Kidney (tissue), 13 donors: ENCODE measurements at regions not wholly inside any gene's neighbourhood (a gene's known extent, or its start where the extent isn't known, plus 50 kb on each side); places are given as distances from the start of the nearest gene placed in this dataset.
"Not testable (repeated sequence)": the region's sequence is repeated elsewhere in the genome, so short reads cannot be mapped to it uniquely, and the experiment has no call there.

ENCODE experiments used
- DNase-seq, 5 donors: peaks; one replicate each; pipeline ENCODE4 v3.0.0-alpha.2; 2013 to 2020
- FAIRE-seq: peaks from 2 replicates; lab custom pipeline; 2012; peaks lifted over from hg19 to GRCh38; lab: Jason Lieb, UNC
- H3K27ac ChIP-seq, 2 donors: one replicate each; pipeline ENCODE4 v1.7.0; 2013; ENCODE audit warnings: low read depth in 2 of 2, low read length in 2 of 2, inconsistent platforms in 1 of 2
- H3K27me3 ChIP-seq: one replicate; pipeline ENCODE4 v1.7.1; 2013; ENCODE audit warnings: low read length, inconsistent platforms; ENCODE audit not compliant: control insufficient read depth, insufficient read depth
- H3K36me3 ChIP-seq, 3 donors: one replicate each; pipeline versions ENCODE4 v1.7.0 to v1.7.1; 2013; ENCODE audit warnings: low read length in 3 of 3, control low read depth in 1 of 3, inconsistent platforms in 1 of 3; ENCODE audit not compliant: insufficient read depth in 3 of 3, control insufficient read depth in 2 of 3
- H3K4me1 ChIP-seq, 3 donors: one replicate each; pipeline versions ENCODE4 v1.7.0 to v1.7.1; 2013; ENCODE audit warnings: low read length in 3 of 3, inconsistent platforms in 1 of 3, low read depth in 1 of 3; ENCODE audit not compliant: control insufficient read depth in 2 of 3, insufficient read depth in 2 of 3
- H3K4me3 ChIP-seq, 3 donors: one replicate each; pipeline versions ENCODE4 v1.7.0 to v1.8.1; 2013; ENCODE audit warnings: low read length in 3 of 3, control low read depth in 1 of 3, inconsistent platforms in 1 of 3
- H3K9ac ChIP-seq, 3 donors: one replicate each; pipeline versions ENCODE4 v1.7.0 to v1.7.1; 2013; ENCODE audit warnings: low read length in 3 of 3, control low read depth in 1 of 3, inconsistent platforms in 1 of 3
- H3K9me3 ChIP-seq, 3 donors: one replicate each; pipeline versions ENCODE4 v1.7.0 to v1.7.1; 2013; ENCODE audit warnings: low read length in 3 of 3, control low read depth in 1 of 3, inconsistent platforms in 1 of 3; ENCODE audit not compliant: control insufficient read depth in 2 of 3, insufficient read depth in 1 of 3
- intact Hi-C: fragments of 100-400 bp; cut with DNase I; formaldehyde crosslinking; loops from one replicate; pipeline ENCODE4 v1.11.1; 2022
- TF ChIP-seq, protein P1 (sequence below): IDR thresholded peaks from 3 replicates; pipeline ENCODE4 v1.5.1; 2012; ENCODE audit warnings: mild to moderate bottlenecking, moderate library complexity, borderline replicate concordance; ENCODE audit not compliant: insufficient read depth; ENCODE audit errors: extremely low read depth
- donor health status: control.
- donor health status: control.
- donor health status: control.
- donor health status: control.
- donor health status: control.
- donor health status: DM: yes; HTN: yes; CAD: no.
- donor health status: Normal renal cell carcinoma (clear cell type).

DNA sequence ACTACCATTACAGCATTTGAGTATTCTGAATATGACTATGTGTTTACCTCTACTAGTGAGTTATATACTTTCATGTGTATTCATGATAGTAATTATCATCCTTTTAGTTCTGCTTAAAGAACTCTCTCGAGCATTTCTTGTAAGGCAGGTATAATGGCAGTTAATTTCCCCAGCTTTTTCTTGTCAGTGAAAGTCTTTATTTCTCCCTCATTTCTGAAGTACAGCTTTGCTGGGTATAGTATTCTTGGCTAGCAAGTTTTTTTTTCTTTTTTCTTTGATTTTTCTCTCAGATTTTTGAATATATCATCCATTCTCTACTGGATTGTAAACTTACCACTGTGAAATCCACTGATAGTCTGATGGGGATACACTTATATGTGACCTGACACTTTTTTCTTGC lies 165.9 kb upstream of the ARHGAP5 start:
- no peak for FAIRE-seq
- no peak overlapping the region for H3K27ac ChIP-seq
- no peaks in the 10 kb centered on the region for H3K36me3 ChIP-seq
- TF ChIP-seq, protein P1, sequence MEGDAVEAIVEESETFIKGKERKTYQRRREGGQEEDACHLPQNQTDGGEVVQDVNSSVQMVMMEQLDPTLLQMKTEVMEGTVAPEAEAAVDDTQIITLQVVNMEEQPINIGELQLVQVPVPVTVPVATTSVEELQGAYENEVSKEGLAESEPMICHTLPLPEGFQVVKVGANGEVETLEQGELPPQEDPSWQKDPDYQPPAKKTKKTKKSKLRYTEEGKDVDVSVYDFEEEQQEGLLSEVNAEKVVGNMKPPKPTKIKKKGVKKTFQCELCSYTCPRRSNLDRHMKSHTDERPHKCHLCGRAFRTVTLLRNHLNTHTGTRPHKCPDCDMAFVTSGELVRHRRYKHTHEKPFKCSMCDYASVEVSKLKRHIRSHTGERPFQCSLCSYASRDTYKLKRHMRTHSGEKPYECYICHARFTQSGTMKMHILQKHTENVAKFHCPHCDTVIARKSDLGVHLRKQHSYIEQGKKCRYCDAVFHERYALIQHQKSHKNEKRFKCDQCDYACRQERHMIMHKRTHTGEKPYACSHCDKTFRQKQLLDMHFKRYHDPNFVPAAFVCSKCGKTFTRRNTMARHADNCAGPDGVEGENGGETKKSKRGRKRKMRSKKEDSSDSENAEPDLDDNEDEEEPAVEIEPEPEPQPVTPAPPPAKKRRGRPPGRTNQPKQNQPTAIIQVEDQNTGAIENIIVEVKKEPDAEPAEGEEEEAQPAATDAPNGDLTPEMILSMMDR = no peak
- H3K4me1 ChIP-seq = no peaks in the 10 kb centered on the region
- intact Hi-C loops = no loop called here
- H3K9me3 ChIP-seq = peaks cover 0 to 15% (median 3%) of the 10 kb centered on the region in 3 donors
- DNase-seq = no peak
- H3K9ac ChIP-seq = no peak overlapping the region
- no peaks in the 10 kb centered on the region for H3K27me3 ChIP-seq
- H3K4me3 ChIP-seq = no peak overlapping the region

DNA sequence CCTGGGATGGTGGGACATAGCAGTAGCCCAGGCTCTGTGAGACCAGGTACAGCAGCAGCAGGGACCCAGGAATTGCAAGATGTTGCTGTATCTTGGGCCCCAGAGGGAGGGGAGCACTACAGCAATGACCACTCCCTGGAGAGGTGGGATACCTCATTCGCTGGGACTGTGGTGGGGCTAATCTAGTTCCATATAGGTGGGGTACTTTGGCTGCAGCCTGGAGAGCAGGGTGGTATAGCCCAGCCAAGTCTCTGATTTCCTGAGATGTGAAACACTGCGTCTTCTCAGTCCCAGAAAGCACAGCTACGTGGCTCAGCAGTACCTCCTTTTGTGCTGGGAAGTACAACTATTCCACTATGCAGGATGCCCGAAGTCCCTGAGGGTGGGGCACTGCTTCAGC lies 163.7 kb upstream of the ARHGAP5 start:
- H3K27ac ChIP-seq = no peak overlapping the region
- no peaks in the 10 kb centered on the region for H3K27me3 ChIP-seq
- DNase-seq = no peak
- H3K4me3 ChIP-seq = no peak overlapping the region
- TF ChIP-seq, protein P1 = no peak
- no peak overlapping the region for H3K9ac ChIP-seq
- no peaks in the 10 kb centered on the region for H3K4me1 ChIP-seq
- intact Hi-C loops = no loop called here
- H3K9me3 ChIP-seq = peaks cover 0 to 15% (median 3%) of the 10 kb centered on the region in 3 donors
- FAIRE-seq = no peak
- no peaks in the 10 kb centered on the region for H3K36me3 ChIP-seq

DNA sequence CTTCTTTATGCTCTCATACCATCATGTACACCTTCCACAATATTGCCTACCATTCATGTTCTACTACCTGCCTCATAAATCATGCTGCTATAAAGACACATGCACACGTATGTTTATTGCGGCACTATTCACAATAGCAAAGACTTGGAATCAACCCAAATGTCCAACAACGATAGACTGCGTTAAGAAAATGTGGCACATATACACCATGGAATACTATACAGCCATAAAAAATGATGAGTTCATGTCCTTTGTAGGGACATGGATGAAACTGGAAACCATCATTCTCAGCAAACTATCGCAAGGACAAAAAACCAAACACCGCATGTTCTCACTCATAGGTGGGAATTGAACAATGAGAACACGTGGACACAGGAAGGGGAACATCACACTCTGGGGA lies 158.8 kb upstream of the ARHGAP5 start:
- H3K9ac ChIP-seq, H3K27ac ChIP-seq, DNase-seq, H3K4me1 ChIP-seq, H3K9me3 ChIP-seq, H3K4me3 ChIP-seq, intact Hi-C loops, H3K36me3 ChIP-seq, H3K27me3 ChIP-seq, FAIRE-seq: not testable (repeated sequence)

DNA sequence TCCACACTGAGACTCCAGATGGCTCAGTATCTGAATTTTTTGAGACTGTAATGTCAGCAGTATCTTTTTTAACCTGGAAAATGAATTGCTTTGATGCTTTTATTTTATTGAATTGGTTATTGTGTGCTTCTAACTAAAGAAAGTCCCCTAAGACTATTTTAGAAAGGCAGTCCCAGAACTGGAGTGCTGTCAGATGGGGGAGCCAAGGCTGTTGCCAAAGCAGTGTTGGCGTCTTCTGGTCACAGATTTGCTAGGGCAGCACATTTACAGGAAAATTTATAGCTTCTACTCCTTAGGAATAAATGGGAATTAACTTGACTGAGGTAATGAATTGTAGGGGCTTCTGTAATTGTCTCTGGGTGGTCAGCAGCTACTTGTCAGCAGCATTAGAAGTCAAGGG lies 157.1 kb upstream of the ARHGAP5 start:
- H3K36me3 ChIP-seq = no peaks in the 10 kb centered on the region
- DNase-seq (no peak), FAIRE-seq (no peak)
- H3K27me3 ChIP-seq = no peaks in the 10 kb centered on the region
- no peak overlapping the region for H3K27ac ChIP-seq
- intact Hi-C loops = loop anchor here (10.0 kb wide), 1 partner anchor 155 kb away; the partner anchor contains the start of gene ARHGAP5
- TF ChIP-seq, protein P1 = no peak
- H3K9ac ChIP-seq = no peak overlapping the region
- no peaks in the 10 kb centered on the region for H3K4me1 ChIP-seq
- no peak overlapping the region for H3K4me3 ChIP-seq
- H3K9me3 ChIP-seq = no peaks in the 10 kb centered on the region
